ENCODE measurements at regions not wholly inside any gene's neighbourhood (a gene's known extent, or its start where the extent isn't known, plus 50 kb on each side); places are given as distances from the start of the nearest gene placed in this dataset.

- TF ChIP-seq CTCF (IDR thresholded peaks at IDR 0.05) (no peak), POLR2A (IDR thresholded peaks at IDR 0.05) (no peak), EP300 (IDR thresholded peaks at IDR 0.05; ENCODE audit: low read depth) (no peak)
Measured at GRCh38 chr6:156336089-156336488, 441.1 kb upstream of the ARID1B start.
